HCT116 (cell line): ENCODE measurements at regions not wholly inside any gene's neighbourhood (a gene's known extent, or its start where the extent isn't known, plus 50 kb on each side); places are given as distances from the start of the nearest gene placed in this dataset.

Experiments
- ATAC-seq: fragments of 200-7000 bp; cut with Tn5 transposase; 2 replicates; pipeline ENCODE4 v1.9.1; 2020; ENCODE audit warnings: mild to moderate bottlenecking, moderate library complexity
- BruUV-seq: library from RNA; stranded (reverse); fragments of 400-500 nt; replicated peaks from 2 replicates; lab custom pipeline; 2021; lab: Mats Ljungman, UMichigan
- CTCF ChIA-PET: fragments of 300-600 bp; sonication (Branson Sonifier 250); formaldehyde crosslinking; loops from one replicate; lab custom pipeline; 2021; ENCODE audit warnings: antibody characterized with exemption; lab: Charles Lee
- POLR2A ChIA-PET: fragments of 300-600, 350-600 bp; sonication (Branson Sonifier 250); formaldehyde crosslinking; loops from one replicate; lab custom pipeline; 2021; ENCODE audit warnings: antibody characterized with exemption; lab: Charles Lee
- RAD21 ChIA-PET, 2 experiments: fragments of 300-600 bp; sonication (Branson Sonifier 250); formaldehyde crosslinking; loops; one replicate each; lab custom pipeline; 2023; ENCODE audit warnings: low total read pairs in 2 of 2; ENCODE audit not compliant: uncharacterized antibody in 2 of 2, unreplicated experiment in 2 of 2, low non-redundant PET in 1 of 2; lab: Charles Lee
- DNase-seq: peaks from one replicate; pipeline ENCODE4 v3.0.0-alpha.2; 2010; ENCODE audit warnings: low read depth, low spot score
- H2AFZ ChIP-seq: fragments of 200-600 bp; shearing (Covaris generic), sonication (generic); 2 replicates; pipeline ENCODE4 v1.6.1; 2017; ENCODE audit warnings: low read depth, mixed run types, mixed read lengths, antibody characterized with exemption, low read length; ENCODE audit not compliant: poor library complexity, severe bottlenecking
- H3K27ac ChIP-seq: 2 replicates; pipeline ENCODE4 v1.5.1; 2012; ENCODE audit warnings: low read depth, low read length
- H3K27me3 ChIP-seq: fragments of 200-600 bp; sonication (generic); 2 replicates; pipeline ENCODE4 v1.6.1; 2016; ENCODE audit warnings: mixed run types, low read length, mixed read lengths; ENCODE audit not compliant: insufficient read depth
- H3K36me3 ChIP-seq, 2 experiments: fragments of 200-500 bp in 1 of 2; fragments of 200-600 bp in 1 of 2; sonication (Bioruptor generic) in 1 of 2; sonication (generic) in 1 of 2; 2 replicates each; pipeline versions ENCODE4 v1.5.1 to v1.6.1; 2014 to 2016; ENCODE audit warnings: low read length in 2 of 2, inconsistent platforms in 1 of 2, mixed read lengths in 1 of 2, mixed run types in 1 of 2; ENCODE audit not compliant: insufficient read depth in 2 of 2, control insufficient read depth in 1 of 2
- H3K4me1 ChIP-seq, 2 experiments: fragments of 200-600 bp in 1 of 2; sonication (generic) in 1 of 2; 2 replicates each; pipeline versions ENCODE4 v1.5.1 to v1.6.1; 2012 to 2017; ENCODE audit warnings: low read length in 2 of 2, inconsistent platforms in 1 of 2, mild to moderate bottlenecking in 1 of 2, mixed read lengths in 1 of 2, mixed run types in 1 of 2, moderate library complexity in 1 of 2; ENCODE audit not compliant: insufficient read depth in 2 of 2, control insufficient read depth in 1 of 2
- H3K4me2 ChIP-seq: fragments of 200-600 bp; sonication (generic); 2 replicates; pipeline ENCODE4 v1.6.1; 2017; ENCODE audit warnings: mixed run types, low read length, mixed read lengths
- H3K4me3 ChIP-seq, 2 experiments: fragments of 200-600 bp in 1 of 2; sonication (generic) in 1 of 2; replicated peaks in 1 of 2; 2 replicates each; pipeline ENCODE4 v1.5.1; 2011 to 2016; ENCODE audit warnings: low read length in 2 of 2, control low read depth in 1 of 2, low read depth in 1 of 2, mild to moderate bottlenecking in 1 of 2, mixed read lengths in 1 of 2, mixed run types in 1 of 2
- H3K79me2 ChIP-seq: fragments of 200-600 bp; sonication (generic); 2 replicates; pipeline ENCODE4 v1.6.1; 2017; ENCODE audit warnings: mild to moderate bottlenecking, mixed run types, low read length, moderate library complexity, mixed read lengths; ENCODE audit not compliant: insufficient read depth
- H3K9ac ChIP-seq: fragments of 200-600 bp; sonication (generic); 2 replicates; pipeline ENCODE4 v1.6.1; 2016; ENCODE audit warnings: low read length, mixed read lengths
- H3K9me2 ChIP-seq: fragments of 200-600 bp; sonication (generic), shearing (Covaris generic); 2 replicates; pipeline ENCODE4 v1.6.1; 2017; ENCODE audit warnings: mixed run types, mild to moderate bottlenecking, moderate library complexity; ENCODE audit not compliant: insufficient read depth
- H3K9me3 ChIP-seq, 2 experiments: fragments of 200-500 bp in 1 of 2; fragments of 200-600 bp in 1 of 2; sonication (Bioruptor generic) in 1 of 2; sonication (generic) in 1 of 2; 2 replicates each; pipeline ENCODE4 v1.6.1; 2014 to 2017; ENCODE audit warnings: low read length in 2 of 2, mixed read lengths in 2 of 2, inconsistent platforms in 1 of 2, low read depth in 1 of 2, mild to moderate bottlenecking in 1 of 2, mixed run types in 1 of 2, moderate library complexity in 1 of 2; ENCODE audit not compliant: control insufficient read depth in 1 of 2, insufficient read depth in 1 of 2
- H4K20me1 ChIP-seq: fragments of 200-600 bp; sonication (generic), shearing (Covaris generic); 2 replicates; pipeline ENCODE4 v1.6.1; 2017; ENCODE audit warnings: mixed run types, mild to moderate bottlenecking, moderate library complexity; ENCODE audit not compliant: insufficient read depth
- ATF3 ChIP-seq: IDR thresholded peaks from 2 replicates; pipeline ENCODE4 v1.6.1; 2012
- EGR1 ChIP-seq: IDR thresholded peaks from 2 replicates; pipeline ENCODE4 v1.6.1; 2012; ENCODE audit warnings: low read depth
- ELF1 ChIP-seq: IDR thresholded peaks from 2 replicates; pipeline ENCODE4 v1.6.1; 2012; ENCODE audit warnings: low read depth, borderline replicate concordance
- EZH2 ChIP-seq: fragments of 200-600 bp; sonication (generic); IDR thresholded peaks from 2 replicates; pipeline ENCODE4 v1.6.1; 2017; ENCODE audit warnings: antibody characterized with exemption, mixed run types
- JUND ChIP-seq: IDR thresholded peaks from 2 replicates; pipeline ENCODE4 v1.6.1; 2012
- POLR2A ChIP-seq: IDR thresholded peaks from 2 replicates; pipeline ENCODE4 v1.7.0; 2011; ENCODE audit warnings: borderline replicate concordance; ENCODE audit not compliant: insufficient read depth, insufficient read length; ENCODE audit errors: extremely low read depth
- REST ChIP-seq: IDR thresholded peaks from 2 replicates; pipeline ENCODE4 v1.6.1; 2012; ENCODE audit warnings: low read depth
- YY1 ChIP-seq: IDR thresholded peaks from 2 replicates; pipeline ENCODE4 v1.6.1; 2011; ENCODE audit warnings: low read length, low read depth, moderate library complexity, mild to moderate bottlenecking; ENCODE audit not compliant: insufficient replicate concordance; ENCODE audit errors: extremely low read depth
- intact Hi-C: fragments of 100-400 bp; cut with micrococcal nuclease; formaldehyde crosslinking; loops from 2 replicates; pipeline ENCODE4 v1.10.0; 2022

- Histone ChIP-seq H3K36me3 (no peaks in the 10 kb centered on the region), H3K9ac (no peak overlapping the region), H3K9me3 (no peaks in the 10 kb centered on the region), H2AFZ (no peak overlapping the region), H4K20me1 (no peaks in the 10 kb centered on the region), H3K27ac (no peak overlapping the region), H3K27me3 (no peaks in the 10 kb centered on the region), H3K4me3 (no peak overlapping the region), H3K9me2 (no peaks in the 10 kb centered on the region), H3K4me1 (no peaks in the 10 kb centered on the region), H3K4me2 (no peak overlapping the region), H3K79me2 (no peaks in the 10 kb centered on the region)
- CTCF ChIA-PET = interaction anchor here (0.7 kb wide), 1 partner anchor 311 kb away, joined by 3 read pairs; no protein-coding TSS in a partner anchor
- RAD21 ChIA-PET = no interaction called here
- no TSS peak for BruUV-seq
- no peak for DNase-seq
- TF ChIP-seq EGR1 = no peak
- no peak for TF ChIP-seq YY1
- TF ChIP-seq EZH2 = no peak
- no peak for TF ChIP-seq ATF3
- no peak for TF ChIP-seq POLR2A
- TF ChIP-seq JUND = no peak
- TF ChIP-seq ELF1 = no peak
- TF ChIP-seq REST = no peak
- intact Hi-C loops = no loop called here
- ATAC-seq = no peak
- POLR2A ChIA-PET = interaction anchor here (1.2 kb wide), 1 partner anchor 21 kb away, joined by 3 read pairs; no protein-coding TSS in a partner anchor
Observed at GRCh38 chr13:44117351-44117750, 237.6 kb downstream of the LACC1 start.
